ENCODE measurements at regions not wholly inside any gene's neighbourhood (a gene's known extent, or its start where the extent isn't known, plus 50 kb on each side); places are given as distances from the start of the nearest gene placed in this dataset.

DNA sequence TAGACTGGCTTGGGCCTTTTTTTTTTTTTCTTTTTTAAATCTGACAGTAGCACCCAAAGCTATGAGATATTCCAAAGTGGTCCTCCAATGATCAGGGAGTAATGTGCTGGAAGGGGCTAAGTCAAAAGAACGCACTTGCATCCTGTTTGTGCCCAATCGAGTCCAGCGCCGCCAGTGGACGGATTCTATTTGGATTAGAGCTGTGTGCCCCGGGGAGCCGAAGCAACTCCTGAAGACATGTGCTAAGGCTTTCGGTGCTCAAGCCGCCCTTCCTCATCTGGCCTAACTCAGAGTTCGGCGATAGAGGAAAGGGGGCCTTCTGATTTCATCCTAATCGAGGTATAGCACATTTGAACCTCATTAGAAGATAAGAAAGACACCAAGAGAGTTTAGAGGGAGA is 147.8 kb upstream of the NECTIN1 start:
- no peak for FAIRE-seq

DNA sequence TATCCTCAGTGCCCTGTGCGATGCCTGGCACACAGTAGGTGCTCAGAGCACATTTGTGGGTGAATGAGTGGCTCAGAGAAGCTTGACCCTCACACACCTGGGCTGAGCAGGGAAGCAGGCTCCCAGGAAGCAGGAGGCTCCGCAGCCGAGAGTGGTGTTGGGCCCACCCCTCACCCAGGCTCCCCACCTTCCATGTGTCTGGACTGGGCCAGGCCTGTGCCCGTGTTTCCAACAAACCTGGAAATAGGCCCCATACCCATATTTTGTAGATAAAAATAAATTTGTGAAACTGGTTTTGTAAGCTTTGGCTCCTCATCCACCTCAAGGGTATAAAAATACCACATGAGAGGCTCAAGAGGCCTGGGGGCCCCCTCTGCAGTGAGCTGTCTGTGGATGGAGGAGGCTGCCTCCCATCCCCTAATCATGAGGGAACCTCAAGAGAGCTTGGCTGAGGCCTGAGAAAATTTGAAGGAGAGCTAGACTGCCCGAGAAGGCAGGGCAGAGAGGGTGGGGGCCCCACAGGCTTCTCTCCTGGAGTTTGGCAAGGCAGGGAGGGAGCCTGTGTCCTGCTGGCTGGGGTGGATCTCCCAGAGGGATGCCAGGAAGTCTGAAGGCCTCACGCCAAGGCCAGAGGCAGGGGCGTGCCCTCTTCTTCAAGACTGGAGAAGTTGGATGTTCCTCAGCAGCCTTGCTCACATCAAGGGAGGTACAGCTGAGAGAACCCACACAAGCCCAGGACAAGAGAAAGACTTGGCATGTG is 147.0 kb upstream of the NECTIN1 start:
- no peak for FAIRE-seq

DNA sequence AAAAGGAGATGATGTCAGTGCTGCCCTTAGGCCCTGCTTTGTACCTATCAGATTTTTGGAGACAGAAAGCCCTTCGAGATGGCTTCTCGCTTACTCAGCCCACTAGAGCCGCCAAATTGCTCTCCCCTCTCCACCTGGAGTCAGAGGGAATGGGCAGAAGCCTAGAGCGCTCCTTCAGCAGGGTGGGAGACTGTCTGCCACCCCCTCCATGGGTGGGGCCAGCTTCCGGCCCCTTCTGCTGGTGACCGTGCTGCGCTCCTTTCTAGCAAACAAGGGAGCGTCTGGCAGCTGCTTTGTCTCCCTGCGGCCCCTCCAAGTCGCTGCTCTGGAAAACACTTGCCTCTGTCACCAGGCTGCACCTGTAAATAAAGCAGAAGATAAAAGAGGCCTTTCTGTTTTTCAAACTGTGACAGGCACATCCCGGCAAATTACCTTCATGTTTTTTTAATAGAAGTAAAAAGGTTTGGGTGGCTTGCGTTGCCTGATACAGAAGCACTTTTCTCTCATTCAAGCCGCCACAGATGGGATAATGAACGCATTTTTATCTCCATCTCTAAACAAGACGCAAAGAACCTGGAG is 145.7 kb upstream of the NECTIN1 start:
- no peak for FAIRE-seq

DNA sequence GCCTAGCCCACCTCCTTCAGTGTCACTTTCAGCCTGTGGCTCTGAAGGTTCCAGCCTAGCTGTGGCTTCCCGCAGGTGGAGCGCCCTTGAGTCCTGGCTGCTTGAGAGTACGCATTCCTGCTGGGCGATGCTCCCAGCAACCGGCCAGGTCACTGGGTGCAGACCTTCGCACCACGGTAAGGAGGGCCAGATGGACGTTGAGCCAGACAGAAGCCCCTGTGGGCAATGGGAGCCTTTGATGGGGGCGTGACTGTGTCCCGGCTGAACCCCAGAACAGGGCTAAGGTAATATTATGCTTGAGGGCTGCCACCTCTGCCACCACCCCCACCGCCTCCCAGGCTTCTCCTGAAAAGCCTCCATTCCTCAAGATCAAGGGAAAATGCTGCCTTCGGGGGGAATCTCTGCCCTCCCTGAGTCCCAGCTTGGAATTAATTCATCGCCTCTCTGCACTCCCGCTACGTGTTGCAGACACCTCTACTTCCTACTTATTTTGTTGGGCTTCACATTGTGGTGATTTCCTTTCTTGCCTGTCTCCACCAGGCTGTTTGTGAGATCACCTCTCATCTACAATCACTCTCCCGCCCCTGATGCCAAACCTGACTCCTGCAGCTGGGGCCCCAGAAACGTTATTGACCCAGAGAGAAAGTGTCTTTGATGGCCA is 144.9 kb upstream of the NECTIN1 start:
- no peak for FAIRE-seq

DNA sequence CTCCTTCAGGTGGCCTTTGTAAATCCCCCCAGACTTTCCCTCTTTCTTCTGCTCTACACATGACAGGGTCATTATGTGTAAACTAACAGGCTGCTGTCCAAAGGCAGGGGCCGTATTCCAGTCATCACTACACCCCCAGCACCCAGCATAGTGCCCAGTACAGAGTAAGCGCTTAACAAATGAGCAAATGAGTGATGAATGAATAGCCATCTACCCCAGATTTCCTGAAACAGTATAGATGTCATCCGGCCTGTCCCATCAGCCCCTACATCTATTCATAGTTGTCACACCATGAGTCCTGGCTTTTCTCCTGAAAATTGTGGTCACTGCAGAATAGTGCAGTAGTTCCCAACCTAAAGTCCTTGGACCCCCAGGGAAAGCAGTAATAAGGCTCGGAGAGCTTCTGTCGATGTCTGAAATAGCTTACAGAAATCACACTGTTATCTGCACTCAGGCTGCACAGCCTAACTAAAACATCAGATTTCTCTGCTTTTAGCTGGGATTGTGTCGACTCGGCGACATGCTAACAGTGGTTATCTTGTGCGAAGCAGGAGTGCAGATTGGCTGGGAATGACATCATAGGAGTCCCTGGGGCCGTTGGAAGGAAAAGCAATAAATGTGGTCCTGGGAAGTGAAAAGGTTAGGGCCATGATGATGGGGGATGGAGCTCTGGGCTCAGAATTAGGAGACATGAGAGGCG is 143.8 kb upstream of the NECTIN1 start:
- no peak for FAIRE-seq

DNA sequence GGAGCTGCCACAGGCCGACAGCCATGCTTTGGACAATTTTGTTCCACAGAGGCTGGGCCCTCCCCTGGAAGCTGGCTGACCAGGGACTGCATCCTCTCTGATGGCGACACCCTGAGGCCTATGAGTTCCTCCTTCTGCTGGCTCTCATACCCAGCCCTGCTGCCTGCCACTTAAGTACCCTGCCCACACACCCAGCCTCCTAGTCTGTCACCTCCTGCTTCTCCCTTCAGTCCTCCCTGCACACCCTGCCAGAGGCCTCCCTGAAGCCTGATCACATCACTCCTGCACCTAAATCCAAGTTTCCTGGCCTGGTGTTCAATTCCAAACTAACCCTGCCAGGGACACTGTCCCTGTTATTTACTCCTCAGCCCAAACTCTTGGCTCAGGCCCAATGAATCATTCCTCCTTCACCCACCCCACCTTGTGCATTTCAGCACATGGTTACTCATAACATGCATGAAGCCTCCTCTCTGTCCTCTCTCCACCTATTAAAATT is 136.7 kb upstream of the NECTIN1 start:
- no peak for FAIRE-seq

DNA sequence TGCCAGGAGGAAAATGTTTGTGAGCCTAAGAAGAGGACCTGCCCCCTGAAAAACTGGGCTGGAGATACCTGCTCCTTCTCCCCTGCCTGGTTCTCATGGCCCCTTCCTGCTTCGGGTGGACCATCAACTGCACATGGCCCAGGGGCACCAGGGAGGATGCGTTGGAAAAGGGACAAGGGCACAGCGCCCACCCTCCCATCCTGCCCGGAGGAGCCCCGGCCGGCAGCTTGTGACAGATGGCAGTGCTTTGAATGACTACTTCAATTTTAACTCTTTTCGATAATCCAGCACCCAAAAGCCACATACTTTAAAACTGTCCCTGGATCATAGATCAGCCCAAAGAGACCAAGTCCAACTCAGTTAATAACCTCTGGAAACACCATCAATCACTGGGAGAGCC is 135.8 kb upstream of the NECTIN1 start:
- FAIRE-seq: no peak

DNA sequence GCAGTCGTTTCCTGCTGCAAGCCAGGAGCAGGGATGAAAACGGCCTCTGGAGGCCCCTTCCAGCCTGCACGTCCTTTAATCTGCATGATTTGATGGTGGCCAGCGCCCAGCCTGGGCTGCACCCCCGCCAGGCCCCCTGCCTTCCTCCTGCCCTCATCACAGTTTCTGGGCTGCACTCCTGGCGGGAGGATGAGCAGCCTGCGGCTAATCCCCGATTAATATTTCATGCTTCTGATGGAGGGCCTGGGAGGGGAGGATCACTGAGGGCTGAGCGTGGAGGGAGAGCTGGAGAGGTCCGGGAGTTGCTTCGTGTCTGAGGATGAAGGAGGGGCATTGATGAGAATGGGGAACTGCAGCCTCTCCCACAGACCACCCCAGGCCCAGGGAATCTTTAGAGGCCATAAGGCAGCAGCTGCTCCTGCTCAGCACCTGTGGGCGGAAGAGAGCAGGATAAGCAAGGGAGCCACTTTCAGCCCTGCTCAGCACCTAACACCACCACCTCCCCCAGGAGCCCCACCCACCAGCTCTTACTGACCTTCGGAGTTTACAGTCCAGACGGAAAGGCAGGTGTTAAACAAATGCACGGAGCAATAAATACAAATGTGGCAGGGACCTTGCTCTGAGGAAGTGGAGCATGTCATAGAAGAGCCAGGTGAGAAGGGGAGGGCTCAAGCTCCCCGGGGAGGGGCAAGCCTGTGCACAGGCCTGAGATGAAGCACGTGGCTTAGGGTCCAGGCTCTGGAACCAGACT is 135.0 kb upstream of the NECTIN1 start:
- FAIRE-seq: no peak

DNA sequence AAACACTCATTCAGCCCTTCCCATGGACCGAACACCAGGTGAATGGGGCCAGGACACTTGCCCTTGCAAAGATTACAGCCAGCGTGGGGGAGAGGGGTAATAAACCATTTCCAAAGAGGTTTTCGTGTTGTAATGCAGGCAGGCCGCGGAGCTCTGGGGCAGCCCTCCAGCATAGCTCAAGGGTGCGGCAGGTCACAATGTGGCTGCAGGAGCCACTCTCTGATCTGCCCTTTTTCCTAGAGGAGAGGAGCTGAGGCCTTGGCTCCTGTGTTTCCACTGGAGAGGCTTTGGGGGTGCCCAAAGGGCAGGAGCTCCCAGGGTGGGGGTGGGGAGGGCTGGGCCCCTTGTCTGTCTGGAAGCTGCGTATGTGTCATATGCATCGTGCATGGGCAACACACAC is 134.2 kb upstream of the NECTIN1 start:
- no peak for FAIRE-seq

DNA sequence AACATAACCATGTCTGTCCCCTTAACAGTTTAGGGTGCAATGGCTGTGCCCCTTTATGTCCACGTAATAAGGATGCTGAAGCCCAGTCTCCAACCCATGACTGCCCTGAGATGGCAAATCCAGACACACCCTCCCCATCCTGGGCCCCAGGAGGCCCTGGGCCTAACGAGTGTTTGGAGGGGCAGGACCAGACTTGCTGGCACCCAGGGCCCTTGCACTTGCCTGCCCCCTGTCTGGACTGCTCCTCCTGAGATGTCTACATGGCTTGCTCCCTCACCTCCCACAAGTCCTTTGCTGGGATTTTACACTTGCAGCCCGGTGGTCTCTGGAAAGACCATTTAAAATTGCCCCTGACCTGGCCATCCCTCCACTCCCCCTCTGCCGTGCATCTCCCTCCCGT is 132.2 kb upstream of the NECTIN1 start:
- FAIRE-seq: no peak

DNA sequence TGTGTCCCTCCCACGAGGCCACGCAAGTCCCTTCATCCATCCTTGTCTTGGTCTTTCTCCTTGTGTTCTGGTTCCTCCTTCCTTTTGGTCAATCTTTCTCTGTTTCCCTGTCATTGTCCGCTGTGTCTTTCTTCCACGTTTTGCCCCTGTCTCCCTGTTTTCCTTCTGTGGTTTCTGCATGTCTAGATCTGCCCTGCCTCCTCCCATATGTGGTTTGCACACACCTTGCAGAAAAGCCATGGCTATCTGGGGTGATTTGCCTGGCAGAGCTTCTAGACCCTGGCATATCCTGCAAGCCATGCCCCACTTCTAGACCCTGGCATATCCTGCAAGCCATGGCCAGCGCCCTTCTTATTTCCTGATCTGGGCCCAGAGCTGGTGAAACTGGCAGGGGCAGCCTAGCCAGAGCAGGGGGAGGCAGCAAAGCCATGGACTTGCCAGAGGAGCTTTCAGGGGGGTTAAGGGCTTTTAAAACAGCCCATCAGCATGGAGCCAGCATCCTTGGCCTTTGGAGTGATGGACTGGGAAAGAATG is 131.6 kb upstream of the NECTIN1 start:
- no peak for FAIRE-seq

DNA sequence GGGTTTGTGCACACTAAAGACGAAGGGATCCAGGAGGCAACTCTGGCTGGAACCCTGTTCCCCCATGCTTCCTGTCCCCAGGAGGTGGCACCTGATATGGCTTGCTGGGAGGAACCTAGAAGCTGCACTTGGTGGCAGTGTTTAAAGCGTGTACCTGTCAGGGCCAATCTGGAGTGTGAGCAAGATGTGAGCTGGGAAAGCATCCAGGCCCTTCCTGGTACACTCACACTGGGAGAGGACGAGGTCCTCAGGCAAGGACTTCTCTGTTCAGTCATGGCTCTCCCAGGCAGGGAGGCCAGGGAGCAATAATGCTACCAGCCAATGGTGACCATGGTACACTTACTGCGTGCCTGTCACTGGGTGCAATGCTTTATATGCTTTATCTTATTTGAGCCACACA is 130.7 kb upstream of the NECTIN1 start:
- FAIRE-seq: no peak

DNA sequence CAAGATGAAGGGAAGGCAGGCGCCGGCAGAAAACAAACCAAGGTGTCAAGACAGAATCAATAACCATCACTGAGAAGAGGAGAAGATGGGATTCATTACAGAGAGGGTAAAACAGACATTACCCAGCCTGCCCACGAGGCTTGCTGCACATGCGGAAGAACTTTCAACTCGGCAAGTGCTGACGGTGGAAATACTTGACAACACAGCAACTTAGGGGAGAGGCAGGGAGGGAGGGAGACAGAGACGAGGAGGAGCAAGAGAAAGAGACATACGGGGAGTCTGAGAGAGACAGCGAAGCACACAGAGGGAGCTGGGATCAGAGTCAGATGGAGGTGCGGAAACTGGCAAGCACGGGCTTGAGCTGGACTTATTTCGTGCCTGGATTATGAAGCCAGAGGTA is 129.3 kb upstream of the NECTIN1 start:
- FAIRE-seq: no peak

DNA sequence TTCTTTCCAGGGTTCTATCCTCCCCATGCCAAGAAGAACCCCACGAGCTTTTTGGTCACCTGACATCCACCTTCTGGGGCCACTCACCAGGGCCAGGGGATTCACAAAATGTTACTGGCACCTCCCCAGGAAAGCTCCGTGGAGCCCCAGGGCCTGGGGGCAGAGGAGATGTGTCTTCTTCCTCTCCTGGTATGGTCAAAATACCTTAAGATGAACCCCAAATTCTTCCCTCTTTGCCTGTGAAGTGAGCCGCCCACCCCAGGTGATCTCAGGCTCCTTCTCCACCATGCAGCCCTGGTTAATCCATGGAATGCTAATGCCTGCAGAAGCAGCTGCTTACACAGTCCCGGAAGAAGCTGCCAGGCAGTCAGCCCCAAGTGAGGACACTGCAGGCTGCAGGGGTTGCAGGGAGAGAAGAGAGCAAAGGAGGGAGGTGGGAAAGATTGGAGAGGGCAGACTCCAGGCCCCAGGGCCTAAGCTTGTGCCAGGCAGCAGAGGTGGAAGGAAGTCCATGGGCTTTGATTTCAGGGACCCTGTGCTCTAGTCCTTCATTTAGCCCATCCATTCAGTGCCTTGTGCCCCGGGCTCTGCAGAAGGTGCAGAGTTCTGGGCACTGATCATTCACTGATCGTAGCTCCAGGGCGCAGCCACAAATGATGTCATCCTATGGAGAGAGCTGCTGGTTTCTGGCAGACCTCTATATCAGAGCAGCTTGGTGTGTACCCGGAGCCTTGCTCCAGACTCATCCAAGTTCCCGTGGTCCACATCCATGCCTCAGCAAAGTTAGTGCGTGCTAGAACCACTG is 127.9 kb upstream of the NECTIN1 start:
- FAIRE-seq: no peak

DNA sequence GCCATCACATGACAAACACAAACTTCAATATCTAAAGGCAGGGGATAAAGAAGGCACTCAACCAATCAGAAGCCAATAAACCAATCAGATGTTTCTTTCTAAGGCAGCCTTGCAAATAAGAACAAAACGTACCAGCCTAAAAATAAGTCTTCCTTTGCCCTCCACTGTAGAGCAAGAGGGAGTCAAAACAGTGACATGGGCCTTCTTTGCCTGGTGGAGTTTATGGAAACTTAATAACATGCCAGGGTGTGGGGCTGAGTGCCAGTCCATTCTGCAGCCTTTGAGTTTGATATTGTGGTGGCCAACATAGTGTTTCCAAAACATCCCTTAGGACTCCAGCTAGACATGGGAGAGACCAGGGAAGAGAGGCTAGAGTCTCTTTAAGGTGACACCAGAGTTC is 126.1 kb upstream of the NECTIN1 start:
- no peak for FAIRE-seq

DNA sequence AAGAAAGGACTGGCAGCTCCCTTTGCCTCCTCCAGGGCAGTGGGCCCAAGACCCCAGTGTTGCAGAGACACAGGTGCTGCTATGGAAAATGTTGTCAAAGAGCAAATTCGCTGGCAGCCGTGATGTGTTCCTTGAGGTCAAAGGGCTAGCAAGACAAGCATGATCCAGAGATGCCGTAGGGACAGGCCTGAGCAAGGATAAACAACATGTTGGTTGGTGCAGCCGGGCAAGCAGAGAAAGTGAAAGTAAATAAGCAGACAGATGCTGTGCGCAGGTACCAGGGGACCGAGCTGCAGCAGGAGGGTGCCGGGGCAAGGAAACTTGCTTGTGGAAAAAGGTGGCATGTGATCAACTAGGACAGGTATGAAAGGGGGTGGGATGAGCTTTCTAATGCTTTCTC is 125.5 kb upstream of the NECTIN1 start:
- no peak for FAIRE-seq

DNA sequence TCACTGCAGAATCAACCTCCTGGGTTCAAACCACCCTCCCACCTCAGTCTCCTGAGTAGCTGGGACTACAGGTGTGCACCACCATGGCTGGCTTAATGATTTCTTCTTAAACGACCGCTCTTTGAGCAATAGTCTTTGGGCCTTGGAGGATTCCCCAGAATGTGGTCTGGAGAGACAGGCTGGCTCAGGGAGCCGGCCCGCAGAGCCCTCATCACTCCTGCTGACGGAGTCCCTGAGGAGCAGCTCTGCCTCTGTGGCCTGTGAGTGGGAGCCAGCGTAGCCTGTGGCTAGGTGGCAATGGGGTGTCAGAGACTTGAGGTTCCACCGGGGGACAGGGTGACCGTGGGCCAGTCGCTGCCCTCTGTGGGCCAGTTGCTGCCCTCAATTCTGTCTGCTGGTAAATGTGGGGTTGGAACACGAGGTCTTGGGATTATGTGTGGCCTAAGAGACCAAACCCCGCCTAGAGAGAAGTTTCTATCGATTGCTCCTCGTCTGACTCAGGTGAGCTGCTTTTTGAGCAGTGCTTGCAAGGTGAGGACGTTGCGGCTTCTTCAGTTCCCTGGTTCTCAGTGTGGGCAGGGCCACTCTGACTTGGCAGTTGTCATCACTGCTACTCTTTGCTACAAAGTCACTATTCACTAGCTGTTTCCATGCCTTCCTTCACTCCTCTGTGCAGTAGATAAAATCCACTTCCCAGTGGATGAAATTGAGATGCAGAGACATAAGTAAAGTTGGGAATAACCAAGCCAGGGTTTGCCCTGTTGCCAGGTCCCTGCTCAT is 124.8 kb upstream of the NECTIN1 start:
- FAIRE-seq: no peak

DNA sequence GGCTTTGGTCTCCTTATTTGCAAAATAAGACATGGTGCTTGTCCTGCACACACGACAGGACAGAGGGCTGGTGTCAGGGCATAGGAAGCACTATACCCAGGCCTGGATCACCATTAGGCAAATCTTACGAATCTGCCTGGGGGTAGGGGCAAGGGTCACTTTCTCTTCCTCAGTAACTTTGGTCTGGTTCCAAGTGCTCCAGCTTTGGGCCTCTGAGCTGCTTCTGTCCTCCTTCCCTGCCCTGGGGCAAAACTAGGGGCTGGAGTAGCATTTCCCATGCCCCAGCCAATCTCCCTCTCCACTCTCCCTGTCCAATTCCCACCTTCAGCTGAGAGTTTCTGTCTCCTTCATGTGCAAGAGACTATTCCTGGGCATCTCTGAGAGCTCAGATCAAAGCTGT is 123.7 kb upstream of the NECTIN1 start:
- no peak for FAIRE-seq

DNA sequence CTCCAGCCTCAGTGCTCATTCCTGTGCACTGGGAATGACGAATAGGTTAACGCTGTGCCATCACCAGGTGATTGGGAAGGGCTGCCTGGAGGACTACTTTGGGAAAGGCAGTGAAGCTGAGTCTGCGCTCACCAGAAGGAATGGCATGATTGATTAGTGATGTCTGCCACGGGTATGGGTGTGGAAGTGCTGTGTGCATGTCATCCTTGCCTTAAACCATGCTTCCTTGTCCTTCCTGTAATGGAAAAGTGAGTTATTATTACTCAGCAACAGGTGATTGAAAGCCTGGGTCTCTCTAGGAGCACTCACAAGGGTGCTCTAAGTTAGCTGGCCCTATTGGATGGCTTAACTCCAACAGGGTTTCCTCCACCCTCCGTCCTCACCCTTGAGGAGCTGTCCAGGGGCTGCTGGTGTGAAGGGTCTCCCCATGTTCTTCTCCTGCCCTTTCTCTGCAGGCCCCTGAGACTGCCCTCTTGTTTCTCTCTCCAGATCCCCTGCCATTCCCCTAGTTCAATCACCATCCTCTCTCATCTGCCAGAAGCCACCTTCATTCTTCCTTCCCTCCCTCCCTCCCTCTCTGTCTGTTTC is 121.9 kb upstream of the NECTIN1 start:
- FAIRE-seq: peak; percentile 95

DNA sequence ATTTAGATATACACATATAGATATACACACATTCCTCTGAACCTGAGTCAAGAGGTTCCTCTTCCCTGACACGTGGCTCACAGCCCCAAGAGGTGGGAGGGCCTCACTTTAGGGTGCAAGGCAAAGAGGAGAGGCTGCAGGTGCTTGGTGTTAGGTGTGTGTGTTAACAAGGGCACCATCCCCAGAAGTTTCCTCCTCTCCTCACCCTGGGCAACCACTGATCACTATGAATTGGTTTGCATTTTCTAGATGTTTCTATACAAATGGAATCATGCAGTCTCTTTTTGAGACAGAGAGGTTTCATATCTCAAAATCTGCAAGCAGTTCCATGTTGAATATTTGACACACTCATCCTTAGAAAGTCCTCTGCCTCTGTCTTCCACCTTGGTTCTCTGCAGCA is 120.9 kb upstream of the NECTIN1 start:
- FAIRE-seq: no peak

DNA sequence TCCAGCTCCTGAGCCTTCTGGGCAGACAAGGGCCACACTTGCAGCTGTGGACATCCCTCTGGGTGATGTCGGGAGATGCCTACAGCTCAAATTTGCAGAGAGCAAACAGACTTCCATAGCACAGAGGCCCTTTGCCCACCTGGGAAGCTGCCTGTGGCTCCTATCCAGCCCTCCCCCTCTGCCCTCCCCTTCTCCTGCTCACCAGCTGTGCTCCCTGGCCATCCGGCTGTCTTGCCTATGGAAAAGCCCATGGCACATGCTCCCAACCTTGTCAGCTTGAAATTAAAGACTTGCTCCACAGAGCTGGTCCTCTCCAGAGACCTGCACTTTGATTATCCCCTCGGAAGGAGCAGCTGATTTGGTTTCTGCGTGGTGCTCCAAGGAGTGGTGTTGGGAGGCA is 118.9 kb upstream of the NECTIN1 start:
- FAIRE-seq: no peak

Data from islet of Langerhans (tissue), 1 donor.